Loucy (cell line): ENCODE measurements at regions not wholly inside any gene's neighbourhood (a gene's known extent, or its start where the extent isn't known, plus 50 kb on each side); places are given as distances from the start of the nearest gene placed in this dataset.

Source experiments
- CTCF ChIP-seq: fragments of 200-600 bp; sonication (generic); conservative IDR thresholded peaks from 2 replicates; pipeline ENCODE4 v1.5.1; 2014; ENCODE audit warnings: mild to moderate bottlenecking, antibody characterized with exemption, low read length
- EZH2phosphoT487 ChIP-seq: fragments of 200-600 bp; IDR thresholded peaks from 2 replicates; pipeline ENCODE4 v1.6.1; 2018; ENCODE audit warnings: antibody characterized with exemption, mild to moderate bottlenecking, moderate library complexity, borderline replicate concordance

GRCh38 chr18:47558110-47558750, 306.8 kb upstream of the SKOR2 start:
- no peak for TF ChIP-seq CTCF
- no peak for TF ChIP-seq EZH2phosphoT487
